ENCODE measurements at regions not wholly inside any gene's neighbourhood (a gene's known extent, or its start where the extent isn't known, plus 50 kb on each side); places are given as distances from the start of the nearest gene placed in this dataset.

DNA sequence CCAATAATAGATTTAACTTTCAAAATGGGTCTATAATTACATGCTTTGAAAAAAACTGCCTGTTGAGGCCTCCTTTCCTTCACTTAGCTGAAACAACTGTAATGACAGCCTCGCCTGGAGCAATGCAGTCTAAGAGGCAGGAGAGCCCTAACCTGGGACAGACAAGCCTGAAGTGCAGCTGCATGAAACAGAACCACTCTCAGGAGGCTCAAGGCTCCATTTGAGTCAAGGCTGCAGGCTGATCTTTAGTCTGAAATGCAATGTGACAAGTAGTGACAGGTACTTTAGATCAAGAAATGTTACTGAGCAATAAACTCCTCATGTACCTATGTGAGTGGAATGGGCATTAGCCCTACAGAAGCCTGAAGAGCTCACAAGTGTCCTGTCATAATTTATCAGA is 414.0 kb upstream of the LUZP2 start:
- Histone ChIP-seq H3K27me3 (no peaks in the 10 kb centered on the region), H3K27ac (no peak overlapping the region), H3K36me3 (no peaks in the 10 kb centered on the region), H3K4me1 (no peaks in the 10 kb centered on the region), H3K4me3 (no peak overlapping the region), H3K9me3 (no peaks in the 10 kb centered on the region)
- intact Hi-C loops (cut with DNase I): no loop called here
- 33 to 40% methylated on average over 1 of the region's 1 CpG for WGBS, 2 donors
- TF ChIP-seq, protein P1, sequence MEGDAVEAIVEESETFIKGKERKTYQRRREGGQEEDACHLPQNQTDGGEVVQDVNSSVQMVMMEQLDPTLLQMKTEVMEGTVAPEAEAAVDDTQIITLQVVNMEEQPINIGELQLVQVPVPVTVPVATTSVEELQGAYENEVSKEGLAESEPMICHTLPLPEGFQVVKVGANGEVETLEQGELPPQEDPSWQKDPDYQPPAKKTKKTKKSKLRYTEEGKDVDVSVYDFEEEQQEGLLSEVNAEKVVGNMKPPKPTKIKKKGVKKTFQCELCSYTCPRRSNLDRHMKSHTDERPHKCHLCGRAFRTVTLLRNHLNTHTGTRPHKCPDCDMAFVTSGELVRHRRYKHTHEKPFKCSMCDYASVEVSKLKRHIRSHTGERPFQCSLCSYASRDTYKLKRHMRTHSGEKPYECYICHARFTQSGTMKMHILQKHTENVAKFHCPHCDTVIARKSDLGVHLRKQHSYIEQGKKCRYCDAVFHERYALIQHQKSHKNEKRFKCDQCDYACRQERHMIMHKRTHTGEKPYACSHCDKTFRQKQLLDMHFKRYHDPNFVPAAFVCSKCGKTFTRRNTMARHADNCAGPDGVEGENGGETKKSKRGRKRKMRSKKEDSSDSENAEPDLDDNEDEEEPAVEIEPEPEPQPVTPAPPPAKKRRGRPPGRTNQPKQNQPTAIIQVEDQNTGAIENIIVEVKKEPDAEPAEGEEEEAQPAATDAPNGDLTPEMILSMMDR (IDR thresholded peaks at IDR 0.05): no peak
- TF ChIP-seq POLR2A (IDR thresholded peaks at IDR 0.05): no peak
- no peak for DNase-seq

DNA sequence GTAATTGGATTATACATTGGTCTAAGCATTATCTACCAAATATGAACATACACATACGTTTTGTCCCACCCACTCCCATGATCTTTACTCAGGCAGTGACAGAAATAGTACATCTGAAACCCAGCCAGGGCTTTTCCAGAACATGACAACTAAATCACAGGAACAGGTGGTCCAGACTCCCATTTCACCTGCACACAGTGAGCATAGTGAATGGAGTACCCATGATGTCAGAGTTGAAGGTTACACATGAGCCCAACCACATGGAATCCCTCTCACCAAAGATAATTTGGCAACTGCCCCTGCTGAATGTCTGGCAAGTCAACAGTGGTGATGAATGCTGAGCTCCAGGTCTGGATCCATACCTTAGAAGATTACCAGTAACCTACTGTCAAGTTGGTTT is 411.9 kb upstream of the LUZP2 start:
- 40 to 41% methylated on average over 1 of the region's 1 CpG for WGBS, 2 donors
- no peak for DNase-seq
- no peak overlapping the region for H3K4me3 ChIP-seq
- no peaks in the 10 kb centered on the region for H3K9me3 ChIP-seq
- TF ChIP-seq POLR2A (IDR thresholded peaks at IDR 0.05): no peak
- TF ChIP-seq, protein P1 (IDR thresholded peaks at IDR 0.05): no peak
- H3K27ac ChIP-seq: no peak overlapping the region
- no peaks in the 10 kb centered on the region for H3K36me3 ChIP-seq
- H3K27me3 ChIP-seq: no peaks in the 10 kb centered on the region
- intact Hi-C loops (cut with DNase I): no loop called here
- H3K4me1 ChIP-seq: no peaks in the 10 kb centered on the region

DNA sequence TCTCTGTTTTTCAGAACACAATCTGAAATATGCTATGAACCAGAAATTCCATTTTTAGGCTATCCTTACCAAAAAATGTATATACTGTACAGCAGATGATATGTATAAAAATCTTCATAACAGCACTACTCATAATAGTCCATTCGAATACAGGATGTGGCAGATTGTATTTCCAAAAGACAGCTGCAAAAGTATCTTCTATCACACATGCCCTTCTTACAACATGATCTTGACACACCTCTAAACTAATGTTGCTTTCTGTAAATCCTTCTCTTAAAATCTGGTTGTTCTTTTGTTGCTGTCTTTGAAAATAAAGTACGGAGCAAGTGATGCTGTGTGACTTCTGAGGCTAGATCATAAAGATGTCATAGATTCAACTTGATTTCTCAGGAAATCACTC is 409.9 kb upstream of the LUZP2 start:
- intact Hi-C loops (cut with DNase I): no loop called here
- Histone ChIP-seq H3K4me1 (no peaks in the 10 kb centered on the region), H3K27ac (no peak overlapping the region), H3K4me3 (no peak overlapping the region), H3K36me3 (no peaks in the 10 kb centered on the region), H3K9me3 (no peaks in the 10 kb centered on the region), H3K27me3 (no peaks in the 10 kb centered on the region)
- TF ChIP-seq, protein P1 (IDR thresholded peaks at IDR 0.05): no peak
- TF ChIP-seq POLR2A (IDR thresholded peaks at IDR 0.05): no peak
- DNase-seq: no peak
- WGBS, 2 donors: 74 to 78% methylated on average over 2 of the region's 2 CpGs

DNA sequence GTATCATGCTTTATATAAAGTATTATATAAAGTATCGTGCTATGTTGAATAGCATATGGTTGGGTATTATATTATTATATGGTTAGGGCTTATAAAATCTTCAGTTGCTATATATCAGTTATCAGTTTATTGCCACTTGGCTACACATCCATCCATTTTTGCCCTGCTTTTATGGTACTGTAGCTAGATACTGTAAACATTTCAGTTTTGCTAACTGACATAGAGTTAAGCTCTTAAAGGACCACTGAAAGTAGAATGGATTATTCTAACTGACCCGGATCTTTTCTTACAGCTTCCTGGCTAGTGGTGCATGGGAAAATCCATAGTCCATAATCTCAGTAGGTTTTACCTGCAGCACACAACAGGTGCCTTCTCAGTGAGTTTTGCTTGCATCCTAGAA is 405.3 kb upstream of the LUZP2 start:
- WGBS, 2 donors: 72 to 76% methylated on average over 2 of the region's 2 CpGs
- Histone ChIP-seq H3K27ac (no peak overlapping the region), H3K27me3 (no peaks in the 10 kb centered on the region), H3K4me3 (no peak overlapping the region), H3K4me1 (no peaks in the 10 kb centered on the region), H3K9me3 (no peaks in the 10 kb centered on the region), H3K36me3 (no peaks in the 10 kb centered on the region)
- no peak for DNase-seq
- TF ChIP-seq, protein P1 (IDR thresholded peaks at IDR 0.05): no peak
- TF ChIP-seq POLR2A (IDR thresholded peaks at IDR 0.05): no peak
- intact Hi-C loops (cut with DNase I): no loop called here

DNA sequence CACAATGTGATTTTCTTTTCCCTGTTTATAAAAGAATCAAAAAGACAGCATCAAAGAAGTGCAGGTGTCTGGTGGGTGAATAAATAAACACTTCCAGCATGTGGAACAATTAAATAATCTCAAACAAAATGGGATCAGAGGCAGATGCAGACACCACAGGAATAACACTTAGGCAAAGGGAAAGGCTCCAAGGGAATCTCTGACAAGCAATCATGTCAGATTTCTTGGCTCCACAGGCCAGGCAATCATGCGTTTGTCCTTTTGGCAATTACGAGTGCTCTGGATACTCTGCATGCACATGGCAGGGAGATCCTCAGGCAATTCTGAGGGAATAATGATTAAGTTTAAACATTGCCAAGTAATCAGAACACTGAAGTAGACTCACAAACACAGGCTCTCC is 403.5 kb upstream of the LUZP2 start:
- intact Hi-C loops (cut with DNase I): no loop called here
- H3K27ac ChIP-seq: no peak overlapping the region
- H3K4me3 ChIP-seq: no peak overlapping the region
- H3K9me3 ChIP-seq: no peaks in the 10 kb centered on the region
- H3K36me3 ChIP-seq: no peaks in the 10 kb centered on the region
- WGBS, 2 donors: 42 to 55% methylated on average over 2 of the region's 2 CpGs
- DNase-seq: no peak
- H3K27me3 ChIP-seq: no peaks in the 10 kb centered on the region
- TF ChIP-seq, protein P1 (IDR thresholded peaks at IDR 0.05): no peak
- TF ChIP-seq POLR2A (IDR thresholded peaks at IDR 0.05): no peak
- H3K4me1 ChIP-seq: no peaks in the 10 kb centered on the region

Measured in esophagus squamous epithelium (tissue), 5 donors.